ENCODE measurements at regions not wholly inside any gene's neighbourhood (a gene's known extent, or its start where the extent isn't known, plus 50 kb on each side); places are given as distances from the start of the nearest gene placed in this dataset.
A peak's percentile ranks its signal among the peaks of the same experiment; 100 is the strongest.

DNA sequence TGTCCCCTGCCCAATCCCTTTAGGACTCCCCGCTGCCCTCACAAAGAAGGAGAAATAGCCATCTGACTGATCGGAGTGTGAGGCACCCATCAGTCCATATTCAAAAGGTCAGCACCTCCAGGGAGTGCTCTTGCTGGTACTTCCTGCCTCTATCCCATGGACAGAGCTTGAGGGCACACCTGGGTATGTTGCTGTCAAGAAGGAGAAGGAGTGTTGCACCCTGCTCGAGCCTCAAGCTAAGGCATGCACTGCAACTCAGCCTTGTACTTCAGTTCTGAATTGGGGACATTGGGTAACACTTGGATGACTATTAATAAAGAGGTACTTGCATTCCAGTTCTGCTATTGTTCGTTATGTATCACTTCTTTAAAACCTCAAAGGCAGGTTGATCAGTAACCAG, 190.3 kb upstream of the ZC3H12A start:
- DNase-seq, result no peak

DNA sequence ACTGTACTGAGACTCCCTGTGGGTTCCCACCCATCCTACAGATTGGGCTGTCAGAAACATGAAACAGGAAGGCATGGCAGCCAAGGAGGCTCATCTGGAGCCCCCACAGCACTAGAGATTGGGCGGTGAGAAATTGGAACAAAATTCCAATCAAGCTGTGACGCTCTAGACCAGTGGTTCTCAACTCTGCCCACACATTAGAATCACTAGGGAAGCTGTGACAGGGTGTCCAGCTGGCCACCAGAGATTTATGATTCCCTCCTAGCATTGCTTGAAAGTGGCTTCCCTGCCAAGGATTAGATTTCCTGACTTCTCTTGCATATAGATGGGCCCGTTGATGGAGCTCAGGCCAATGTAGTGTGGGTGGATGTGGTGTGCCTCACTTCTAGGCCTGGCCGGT, 187.5 kb upstream of the ZC3H12A start:
- DNase-seq, result no peak

DNA sequence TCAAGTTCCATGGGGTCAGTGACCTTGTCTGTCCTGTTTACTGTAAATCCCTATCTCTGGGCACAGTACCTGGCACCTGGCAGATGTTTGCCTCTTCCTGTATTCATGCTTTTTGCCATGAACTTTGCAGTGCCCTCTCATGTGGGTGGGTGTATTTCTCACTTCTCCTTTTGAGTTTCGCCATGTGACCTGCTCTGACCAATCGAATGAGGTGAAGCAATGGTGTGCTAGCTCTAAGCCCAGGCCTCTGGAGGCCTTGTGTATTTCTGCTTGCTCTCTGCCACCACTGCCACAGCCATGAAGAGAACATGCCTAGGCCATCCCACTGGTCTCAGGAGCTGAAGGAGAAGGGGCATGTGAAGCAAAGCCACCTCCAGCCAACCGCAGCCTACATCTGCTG, 185.5 kb upstream of the ZC3H12A start:
- peak; percentile 68 for DNase-seq

DNA sequence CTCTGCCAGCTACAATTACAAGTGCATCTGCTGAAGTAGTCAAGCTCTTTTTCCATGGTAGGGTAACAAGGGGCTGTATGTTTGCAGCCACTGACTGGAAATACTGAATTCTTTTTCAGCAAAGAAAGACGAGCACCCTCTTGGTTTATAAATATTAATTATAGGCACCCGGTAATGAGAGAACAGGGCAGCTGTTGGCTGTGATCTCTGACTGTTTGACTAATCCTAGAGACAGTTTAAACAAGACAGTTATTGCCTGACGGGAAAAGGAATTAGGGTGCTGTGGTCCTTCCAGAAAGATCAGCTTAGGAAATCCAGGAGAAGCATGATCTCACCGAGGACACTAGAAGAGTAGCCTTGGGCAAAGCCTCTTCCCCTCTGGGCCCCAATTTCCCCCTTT, 183.7 kb upstream of the ZC3H12A start:
- DNase-seq, result no peak

DNA sequence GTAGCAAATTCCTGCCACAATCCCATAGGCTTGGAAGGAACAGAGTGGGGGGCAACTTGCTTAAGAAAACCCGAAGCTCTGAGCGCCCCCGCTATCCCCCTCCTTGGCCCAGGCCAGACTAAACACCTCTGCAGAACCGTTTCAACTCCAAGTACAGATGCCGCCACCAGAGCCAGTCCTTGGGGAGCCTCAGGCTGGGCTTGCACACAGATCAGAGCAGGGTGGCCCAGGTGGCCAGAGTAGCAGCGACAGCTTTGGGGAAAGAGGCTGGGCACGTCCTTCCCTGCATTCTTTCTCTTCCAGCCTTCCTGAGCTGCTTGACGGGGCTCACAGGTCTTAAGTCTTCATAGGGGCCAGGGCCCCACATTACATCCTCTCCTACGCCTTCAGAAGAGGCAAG, 181.6 kb upstream of the ZC3H12A start:
- DNase-seq, result no peak

DNA sequence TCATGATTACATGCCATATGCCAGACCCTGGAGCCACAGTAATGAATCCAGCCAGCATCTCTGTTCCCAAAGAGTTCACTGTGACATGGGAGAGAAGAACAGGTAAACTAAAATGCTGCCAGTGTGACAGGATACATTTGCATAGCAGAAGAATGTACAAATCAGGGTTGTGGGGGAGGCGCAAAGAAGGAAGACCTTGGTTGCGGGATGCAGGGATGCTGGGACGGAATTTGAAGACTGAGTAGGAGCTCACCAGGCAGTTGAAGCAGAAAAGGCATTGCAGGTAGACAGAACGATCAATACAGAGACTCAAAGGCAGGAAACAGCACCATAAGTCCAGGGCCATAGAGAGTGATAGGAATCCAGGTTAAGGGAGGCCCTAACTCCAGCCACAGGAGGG, 180.3 kb upstream of the ZC3H12A start:
- DNase-seq, result no peak

DNA sequence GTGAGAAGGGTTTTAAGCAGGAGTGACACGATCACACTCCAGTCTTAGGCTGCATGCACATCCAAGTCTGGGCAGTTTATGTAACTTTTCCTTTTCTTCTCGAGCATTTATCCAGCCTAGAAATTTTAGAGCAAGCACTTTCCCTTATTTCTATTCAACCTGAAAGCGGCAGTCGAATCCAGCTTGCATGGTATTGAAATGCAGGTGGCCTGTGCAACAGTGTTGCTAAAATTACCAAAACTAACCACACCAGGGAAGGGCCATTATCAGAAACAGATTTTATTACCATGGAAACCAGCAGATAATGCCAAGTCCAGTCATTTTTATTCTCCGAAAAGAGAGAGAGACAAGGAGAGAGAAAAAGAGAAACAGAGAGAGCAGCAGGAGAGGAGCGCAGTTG, 179.9 kb upstream of the ZC3H12A start:
- no peak for DNase-seq

DNA sequence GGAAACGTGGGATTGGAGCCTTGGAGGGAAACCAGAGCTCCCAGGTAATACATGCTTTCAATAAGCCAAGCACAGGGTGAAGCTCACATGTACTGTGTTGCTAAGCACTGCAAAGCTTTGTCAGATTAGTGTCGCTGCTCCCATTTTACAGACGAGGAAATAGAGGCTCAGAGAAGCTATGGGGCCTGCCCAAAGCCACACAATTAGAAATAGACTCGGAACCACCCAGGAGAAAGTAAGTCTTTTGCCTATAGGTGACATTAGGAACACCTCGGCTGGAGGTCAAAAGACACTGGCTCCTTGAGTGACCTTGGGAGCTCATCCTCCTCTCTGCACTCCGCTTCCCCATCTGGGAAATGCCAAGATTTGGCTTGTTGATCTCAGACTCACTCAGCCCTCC, 175.6 kb upstream of the ZC3H12A start:
- no peak for DNase-seq

DNA sequence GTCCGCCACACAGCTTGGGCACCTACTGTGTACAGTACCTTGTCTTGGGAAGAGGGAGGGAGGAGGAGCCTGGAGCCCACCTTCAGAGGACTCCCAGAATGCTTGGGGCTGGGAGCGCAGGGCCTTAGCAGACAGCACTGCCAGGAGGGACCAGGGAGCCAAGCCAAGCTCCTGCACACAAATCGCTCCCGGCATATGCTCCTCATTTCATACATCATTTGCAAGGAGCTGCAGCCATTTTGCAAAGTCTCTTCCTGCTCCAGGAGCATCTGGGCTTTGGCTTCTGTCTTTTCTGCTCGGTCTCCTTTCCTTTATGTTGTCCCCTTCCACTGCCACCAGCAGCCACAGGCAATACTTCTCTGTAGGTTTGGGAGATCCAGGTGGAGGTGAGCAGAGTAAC, 175.2 kb upstream of the ZC3H12A start:
- DNase-seq, result no peak

DNA sequence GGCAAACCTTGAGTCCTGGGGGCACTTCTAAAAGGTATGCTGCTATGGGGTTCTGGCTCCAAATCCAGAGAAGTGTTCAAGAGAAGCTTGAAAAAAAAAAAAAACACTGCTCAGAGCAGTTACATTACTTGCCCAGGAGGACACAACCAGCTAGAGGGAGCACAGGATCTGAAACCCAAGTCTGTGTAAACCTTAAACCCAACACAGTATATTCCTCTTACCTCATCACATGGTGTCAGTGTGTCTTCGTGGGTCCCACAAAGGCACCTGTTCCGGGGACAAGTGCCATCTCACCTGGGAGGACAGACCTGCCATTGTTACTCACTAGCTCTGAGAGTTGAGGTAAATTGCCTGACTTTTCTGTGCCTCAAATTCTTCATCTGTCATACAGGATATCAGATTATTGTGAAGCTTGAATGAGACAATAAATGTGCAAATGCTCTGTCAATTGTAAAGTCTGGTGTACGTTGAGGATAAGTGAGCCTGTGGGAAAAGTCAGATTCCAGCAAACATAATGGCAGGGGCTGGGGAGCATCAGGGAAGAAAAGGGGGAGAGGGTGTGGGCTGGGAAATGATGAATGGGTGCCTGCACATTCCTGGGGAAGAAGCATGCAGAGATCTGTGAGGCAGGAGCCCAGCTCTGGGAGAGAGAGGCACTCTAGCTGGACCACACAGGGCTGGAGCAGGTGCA, 170.4 kb upstream of the ZC3H12A start:
- DNase-seq, result no peak

DNA sequence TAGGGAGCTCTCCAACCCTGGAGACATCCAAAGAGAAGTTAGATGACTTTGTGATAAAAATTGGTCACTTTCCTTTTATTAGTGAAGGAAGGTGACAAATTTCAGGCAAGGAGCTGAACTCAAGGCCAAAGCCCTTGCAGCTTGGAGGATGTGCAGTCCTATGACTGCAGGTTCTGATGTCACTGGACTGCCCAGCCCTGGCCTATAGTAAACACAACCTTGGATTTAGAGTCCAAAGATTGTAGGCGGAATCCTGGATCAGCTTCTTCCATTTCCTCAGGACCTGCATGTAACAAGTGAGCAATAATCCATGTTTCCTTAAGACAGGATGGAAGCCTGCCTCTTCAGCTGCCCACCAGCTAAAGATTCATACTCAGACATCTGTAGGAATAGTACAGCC, 169.3 kb upstream of the ZC3H12A start:
- no peak for DNase-seq

DNA sequence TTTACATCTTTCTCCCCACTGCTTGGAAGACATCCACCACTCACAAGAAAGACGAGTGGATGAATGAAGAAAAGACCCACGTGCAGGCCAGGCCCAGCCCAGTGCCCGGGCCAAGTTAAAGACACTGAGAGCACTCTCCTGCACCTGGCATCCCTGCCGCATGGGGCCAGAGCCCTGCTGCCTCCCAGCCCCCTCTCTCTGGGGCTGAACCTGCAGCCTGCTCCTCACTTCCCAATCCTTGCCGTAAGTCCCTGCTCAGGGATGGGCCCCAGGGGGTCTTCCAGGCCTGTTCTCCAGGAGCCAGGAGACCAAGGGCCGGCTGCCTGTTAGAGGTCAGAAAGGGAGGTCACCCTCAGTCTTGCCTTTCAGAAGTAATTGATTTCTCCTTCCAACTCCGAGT, 168.5 kb upstream of the ZC3H12A start:
- DNase-seq, result no peak

DNA sequence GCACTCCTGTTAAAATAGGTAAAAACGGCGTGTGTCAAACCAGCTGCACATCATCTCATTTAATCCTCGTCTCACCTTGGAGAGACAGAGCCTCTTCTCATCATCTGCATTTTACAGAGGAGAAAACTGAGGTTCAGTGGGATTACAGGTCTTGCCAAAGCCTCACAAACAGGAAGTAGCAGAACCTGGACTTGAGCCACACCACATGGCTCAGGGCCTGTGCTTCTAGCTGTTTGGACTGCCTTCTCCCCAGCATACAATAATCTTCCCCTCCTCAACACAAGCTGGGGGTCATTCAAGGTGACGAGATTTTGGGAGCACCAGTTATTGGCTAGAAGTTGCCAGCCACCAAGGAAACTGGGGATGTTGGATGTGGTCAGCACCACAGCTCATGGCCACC, 167.9 kb upstream of the ZC3H12A start:
- no peak for DNase-seq

DNA sequence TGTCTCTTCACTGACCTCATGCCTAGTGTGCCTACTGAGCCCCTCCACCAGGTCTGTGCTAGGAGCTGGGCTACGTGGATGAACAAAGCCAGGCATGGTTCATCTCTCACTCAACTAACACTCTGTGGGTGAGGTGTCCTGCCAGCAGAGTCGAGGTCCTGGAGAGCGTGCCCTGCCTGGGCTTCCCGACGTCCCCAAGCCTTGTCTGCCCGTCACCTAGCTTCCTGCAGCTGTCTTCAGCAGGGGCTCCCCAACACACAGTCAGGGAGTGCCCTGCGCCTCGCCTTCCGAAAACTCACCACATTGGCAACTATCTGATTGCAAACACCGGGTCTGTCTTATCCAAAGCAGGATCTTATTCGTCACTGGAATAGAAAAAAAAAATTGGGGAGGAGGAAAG, 167.5 kb upstream of the ZC3H12A start:
- DNase-seq, result no peak

DNA sequence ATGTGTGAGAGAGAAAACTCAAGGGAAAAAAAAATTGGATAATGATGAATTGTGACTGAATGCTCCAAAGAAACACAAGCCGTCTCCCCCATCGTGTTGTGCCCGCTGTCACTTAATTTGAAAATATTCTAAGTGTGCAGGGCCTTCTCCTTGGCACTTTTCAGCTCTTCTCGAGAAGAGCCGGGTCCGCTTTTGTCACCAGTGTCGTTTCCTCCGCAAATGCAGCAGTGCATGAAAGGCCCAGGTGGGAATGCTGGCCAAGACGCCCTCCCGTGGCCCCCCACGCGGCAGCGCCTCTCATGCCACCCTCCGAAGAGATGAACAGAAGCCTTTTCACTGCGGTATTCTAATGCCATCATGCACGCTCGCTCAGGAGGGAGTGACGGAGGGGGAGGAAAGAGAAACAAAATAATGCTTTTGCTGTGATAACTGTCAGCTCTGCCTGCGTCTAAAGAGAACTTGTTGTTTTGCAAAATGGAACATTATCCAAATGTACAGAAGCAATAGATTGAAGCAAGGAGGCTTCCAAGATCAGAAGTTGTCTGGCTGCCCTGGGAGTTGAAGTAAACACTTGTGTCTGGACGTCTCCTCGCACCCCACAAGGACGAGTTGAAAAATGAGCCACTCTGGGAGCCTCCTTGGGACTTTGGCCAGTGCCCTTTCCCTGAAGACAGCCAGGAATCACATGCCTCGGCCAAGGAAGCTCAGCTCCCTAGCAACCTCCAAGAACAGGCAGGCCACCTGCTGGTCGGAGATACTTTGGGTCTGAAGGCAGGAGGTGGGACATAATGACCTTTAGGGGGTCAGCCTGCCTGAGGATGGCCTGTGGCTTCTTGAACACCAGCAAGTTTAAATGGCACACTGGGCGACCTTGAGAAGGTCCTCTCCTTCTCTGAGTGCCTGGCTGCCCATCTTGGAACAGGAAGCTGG, 166.1 kb upstream of the ZC3H12A start:
- DNase-seq, result no peak

DNA sequence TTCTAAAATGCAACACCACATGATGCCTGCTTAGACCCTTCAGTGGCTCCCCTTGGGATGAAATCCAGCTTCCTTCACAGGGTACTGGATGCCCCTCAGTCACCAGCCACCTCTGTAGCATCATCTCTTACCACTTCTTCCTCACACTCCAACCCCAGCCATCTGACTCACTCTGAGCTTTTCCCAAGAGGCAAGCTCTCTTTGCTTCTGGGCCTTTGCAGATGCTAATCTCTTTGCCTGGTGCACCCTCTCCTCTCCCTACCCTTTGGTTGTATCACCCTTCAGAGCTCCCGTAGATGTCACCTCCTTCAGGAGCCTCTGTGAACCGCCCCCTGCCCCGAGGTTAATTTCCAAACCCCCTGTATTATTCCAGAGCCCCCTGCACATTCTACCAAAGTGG, 164.8 kb upstream of the ZC3H12A start:
- no peak for DNase-seq

DNA sequence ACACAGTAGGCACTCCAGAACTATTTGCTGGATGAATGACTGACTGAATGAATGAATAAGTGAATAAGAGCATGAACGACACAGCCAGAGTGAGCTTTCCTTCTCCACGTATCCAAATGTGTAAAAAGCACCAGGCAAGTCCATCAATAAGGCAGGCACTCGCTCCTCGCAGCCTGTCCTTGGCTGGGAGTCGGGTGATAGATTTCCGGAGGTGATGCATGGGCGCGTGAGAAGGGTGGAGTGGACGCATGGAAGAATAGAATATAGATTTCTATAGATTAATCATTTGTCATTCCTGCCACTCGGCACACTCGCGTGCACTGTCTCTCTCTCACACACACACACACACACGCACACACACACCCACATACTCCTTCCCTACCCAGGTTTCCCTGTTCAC, 164.3 kb upstream of the ZC3H12A start:
- no peak for DNase-seq

DNA sequence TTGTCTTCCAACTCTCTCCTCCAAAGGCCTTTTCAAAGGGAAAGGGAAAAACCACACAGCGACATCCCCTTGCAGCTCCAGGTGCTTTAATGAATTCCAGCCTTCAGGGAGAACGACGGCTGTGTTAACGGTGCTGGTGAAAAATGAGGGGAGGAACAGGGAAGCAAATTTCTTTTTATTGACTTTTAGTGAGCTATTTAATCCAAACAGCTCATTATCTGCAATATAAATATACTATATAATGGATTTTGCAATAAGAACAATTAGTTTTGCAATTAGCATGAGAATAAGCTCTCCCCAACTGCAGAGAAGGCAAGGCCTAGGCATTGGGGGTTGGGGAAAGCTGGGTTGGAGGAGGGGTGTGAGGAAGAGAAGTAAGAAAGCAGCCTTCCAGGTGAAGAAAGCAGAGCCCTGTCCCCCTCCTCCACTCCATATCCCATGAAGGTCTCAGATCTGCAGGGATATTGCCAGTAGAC, 159.0 kb upstream of the ZC3H12A start:
- DNase-seq, result no peak

DNA sequence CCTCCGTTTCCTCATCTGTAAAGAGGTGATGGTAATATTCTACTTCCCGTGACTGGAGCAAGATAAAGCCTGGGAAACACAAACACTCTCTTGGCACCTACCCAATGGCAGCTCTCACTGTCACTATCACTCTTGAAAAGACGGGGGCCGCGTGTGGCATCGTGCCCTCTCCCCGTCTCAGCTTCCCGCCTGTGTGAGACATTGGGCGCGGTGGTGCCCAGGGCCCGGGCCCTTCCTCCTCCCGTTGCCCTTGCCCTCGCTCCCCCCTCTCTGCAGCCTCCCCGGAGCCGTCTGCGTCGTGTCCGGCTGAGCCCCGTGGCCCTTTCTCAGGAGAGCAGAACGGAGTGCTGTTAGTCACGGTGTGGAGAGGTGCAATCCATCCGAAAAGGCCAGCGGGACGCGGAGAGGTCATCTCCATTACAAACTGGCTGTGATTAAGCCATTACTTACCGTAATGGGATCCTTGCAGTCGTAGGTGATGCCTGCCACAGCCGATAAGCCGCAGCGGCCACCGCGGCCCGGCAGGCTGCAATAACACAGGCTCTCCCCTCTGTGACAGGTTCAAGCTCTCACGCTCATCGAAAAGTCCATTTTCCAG, 156.4 kb upstream of the ZC3H12A start:
- no peak for DNase-seq

DNA sequence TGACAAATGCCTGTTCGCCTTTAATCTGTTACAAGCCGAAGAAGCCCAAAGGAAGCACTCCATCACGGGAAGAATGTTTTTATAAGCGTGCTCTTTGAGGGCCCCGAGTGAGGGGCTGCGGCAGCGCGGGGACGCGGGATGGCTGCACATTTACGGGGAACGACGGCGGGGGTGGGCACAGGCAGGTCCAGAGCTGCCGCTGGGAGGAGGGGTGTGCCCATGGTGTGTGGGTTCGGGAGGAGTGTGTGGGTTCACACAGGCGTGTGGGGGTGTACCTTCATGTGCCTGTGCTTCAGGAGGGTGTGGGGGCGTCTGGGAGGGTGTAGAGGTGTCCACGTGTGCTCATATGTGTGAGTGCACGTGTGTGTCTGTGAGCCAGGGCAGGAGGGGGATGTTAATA, 155.9 kb upstream of the ZC3H12A start:
- no peak for DNase-seq

DNA sequence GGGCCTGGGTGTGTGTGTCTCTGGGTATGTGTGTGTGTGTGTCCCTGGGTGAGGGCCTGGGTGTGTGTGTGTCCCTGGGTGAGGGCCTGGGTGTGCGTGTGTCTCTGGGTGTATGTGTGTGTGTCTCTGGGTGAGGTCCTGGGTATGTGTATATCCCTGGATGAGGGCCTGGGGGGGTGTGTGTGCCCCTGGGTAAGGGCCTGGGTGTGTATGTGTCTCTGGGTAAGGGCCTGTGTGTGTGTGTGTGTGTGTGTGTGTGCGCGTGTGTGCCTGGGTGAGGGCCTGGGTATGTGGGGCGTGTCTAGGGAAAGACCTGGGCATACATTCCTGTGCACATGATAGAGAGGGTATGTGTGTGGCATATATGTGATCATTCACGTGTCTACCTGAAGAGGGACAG, 155.1 kb upstream of the ZC3H12A start:
- no peak for DNase-seq

DNA sequence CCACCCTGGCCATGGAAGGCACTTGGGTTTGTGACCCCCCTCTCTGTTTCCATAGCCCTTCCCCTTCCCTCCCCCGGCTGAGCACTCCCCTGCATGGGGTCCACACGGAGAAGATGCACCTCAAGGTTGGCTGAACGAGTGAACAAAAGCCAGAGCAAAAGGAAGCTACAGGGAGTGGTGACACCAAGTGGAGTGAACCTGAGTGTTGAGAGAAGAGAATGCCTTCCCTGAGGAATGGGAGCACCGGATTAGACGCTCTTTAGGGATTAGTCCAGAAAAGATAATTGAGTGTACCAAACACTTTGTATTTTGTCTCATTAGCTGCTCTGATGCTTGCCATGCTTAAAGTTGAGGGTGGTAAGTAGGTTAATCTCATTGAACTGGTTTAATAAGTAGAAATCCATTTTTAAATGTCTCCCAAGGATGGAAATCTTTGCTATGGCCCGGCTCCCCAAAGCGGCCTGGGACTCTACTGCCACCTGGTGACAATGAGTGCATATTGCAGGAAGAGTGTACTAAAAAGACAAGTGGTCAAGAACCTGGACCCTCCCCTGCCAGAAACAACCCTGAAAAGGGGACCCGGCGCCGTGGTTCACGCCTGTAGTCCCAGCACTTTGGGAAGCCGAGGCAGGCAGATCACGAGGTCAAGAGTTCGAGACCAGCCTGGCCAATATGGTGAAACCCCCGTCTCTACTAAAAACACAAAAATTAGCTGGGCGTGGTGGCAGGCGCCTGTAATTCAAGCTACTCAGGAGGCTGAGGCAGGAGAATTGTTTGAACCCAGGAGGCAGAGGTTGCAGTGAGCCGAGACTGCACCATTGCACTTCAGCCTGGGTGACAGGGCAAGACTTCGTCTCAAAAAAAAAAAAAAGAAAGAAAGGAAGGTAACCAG, 150.6 kb upstream of the ZC3H12A start:
- DNase-seq, result no peak

DNA sequence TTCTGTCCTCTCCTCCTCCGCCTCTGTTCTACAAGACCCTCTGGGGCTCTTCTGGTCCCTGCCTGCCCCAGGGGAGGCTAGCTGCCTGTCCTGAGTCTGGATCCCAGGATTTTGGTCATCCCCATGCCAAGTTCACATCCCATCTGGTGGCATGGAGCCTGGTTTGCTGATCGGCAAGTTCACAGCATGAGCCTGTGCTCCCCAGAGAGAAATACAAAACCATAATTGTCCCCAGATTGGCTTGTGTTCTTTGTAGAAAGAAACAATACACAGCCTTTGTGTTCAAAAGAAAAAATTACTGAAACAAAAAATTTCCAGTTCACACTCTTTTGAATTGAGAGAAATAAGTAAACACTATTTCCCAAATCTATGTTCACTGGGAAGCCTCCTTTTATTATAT, 149.4 kb upstream of the ZC3H12A start:
- DNase-seq, result no peak
